ENCODE measurements at regions not wholly inside any gene's neighbourhood (a gene's known extent, or its start where the extent isn't known, plus 50 kb on each side); places are given as distances from the start of the nearest gene placed in this dataset.

- TF ChIP-seq CTCF (IDR thresholded peaks at IDR 0.05; ENCODE audit: borderline replicate concordance, extremely low read depth, low read length, poor library complexity, severe bottlenecking), result no peak
- TF ChIP-seq EZH2 (IDR thresholded peaks at IDR 0.05; ENCODE audit: borderline replicate concordance, low read depth, low read length, severe bottlenecking), result no peak
Observed at GRCh38 chr18:70415823-70416488, 127.1 kb downstream of the SOCS6 start.
